Keratinocyte (primary cell): ENCODE measurements at regions not wholly inside any gene's neighbourhood (a gene's known extent, or its start where the extent isn't known, plus 50 kb on each side); places are given as distances from the start of the nearest gene placed in this dataset.

Source experiments
- DNase-seq: peaks from one replicate; pipeline ENCODE4 v3.0.0-alpha.2; 2011; ENCODE audit warnings: low read depth, missing footprints, low spot score
- FAIRE-seq: peaks from 2 replicates; lab custom pipeline; 2011; peaks lifted over from hg19 to GRCh38; lab: Jason Lieb, UNC
- H2AFZ ChIP-seq: 2 replicates; pipeline ENCODE4 v1.6.0; 2012; ENCODE audit warnings: low read length, control low read depth, inconsistent platforms; ENCODE audit not compliant: control insufficient read depth
- H3K27ac ChIP-seq: 2 replicates; pipeline ENCODE4 v1.5.1; 2011; ENCODE audit warnings: low read length; ENCODE audit not compliant: control insufficient read depth, insufficient read depth
- H3K27me3 ChIP-seq: 3 replicates; pipeline ENCODE4 v1.6.0; 2011; ENCODE audit warnings: low read length; ENCODE audit not compliant: control insufficient read depth, insufficient read depth; ENCODE audit errors: extremely low read depth
- H3K36me3 ChIP-seq, 2 experiments: 2 replicates in 1 of 2; 3 replicates in 1 of 2; pipeline ENCODE4 v1.5.1; 2011; ENCODE audit warnings: low read length in 2 of 2, mild to moderate bottlenecking in 1 of 2; ENCODE audit not compliant: control insufficient read depth in 2 of 2, insufficient read depth in 2 of 2; ENCODE audit errors: extremely low read depth in 1 of 2
- H3K4me1 ChIP-seq: 3 replicates; pipeline ENCODE4 v1.5.1; 2011; ENCODE audit warnings: low read length; ENCODE audit not compliant: control insufficient read depth, insufficient read depth; ENCODE audit errors: extremely low read depth
- H3K4me2 ChIP-seq: 3 replicates; pipeline ENCODE4 v1.6.0; 2011; ENCODE audit warnings: low read depth, low read length; ENCODE audit not compliant: control insufficient read depth, insufficient read depth; ENCODE audit errors: extremely low read depth
- H3K4me3 ChIP-seq, 3 experiments: fragments of 200-600 bp in 1 of 3; sonication (generic) in 1 of 3; 2 replicates in 2 of 3; 3 replicates in 1 of 3; pipeline ENCODE4 v1.5.1; 2011 to 2016; ENCODE audit warnings: low read length in 3 of 3, mild to moderate bottlenecking in 3 of 3, control low read depth in 2 of 3, inconsistent platforms in 1 of 3, low read depth in 1 of 3, mixed read lengths in 1 of 3, mixed run types in 1 of 3, moderate library complexity in 1 of 3; ENCODE audit not compliant: control insufficient read depth in 2 of 3, insufficient read depth in 2 of 3; ENCODE audit errors: extremely low read depth in 1 of 3
- H3K79me2 ChIP-seq: 2 replicates; pipeline ENCODE4 v1.6.0; 2012; ENCODE audit warnings: low read length; ENCODE audit not compliant: control insufficient read depth, insufficient read depth
- H3K9ac ChIP-seq: 3 replicates; pipeline ENCODE4 v1.6.0; 2011; ENCODE audit warnings: low read length; ENCODE audit not compliant: control insufficient read depth, insufficient read depth; ENCODE audit errors: extremely low read depth
- H3K9me1 ChIP-seq: 3 replicates; pipeline ENCODE4 v1.6.0; 2011; ENCODE audit warnings: low read length; ENCODE audit not compliant: control insufficient read depth, insufficient read depth; ENCODE audit errors: extremely low read depth
- H3K9me3 ChIP-seq: 2 replicates; pipeline ENCODE4 v1.5.1; 2012; ENCODE audit warnings: low read depth, low read length; ENCODE audit not compliant: control insufficient read depth
- H4K20me1 ChIP-seq: 3 replicates; pipeline ENCODE4 v1.6.0; 2011; ENCODE audit warnings: low read length; ENCODE audit not compliant: control insufficient read depth, insufficient read depth; ENCODE audit errors: extremely low read depth
- CTCF ChIP-seq, 3 experiments: IDR thresholded peaks in 1 of 3; conservative IDR thresholded peaks in 1 of 3; optimal IDR thresholded peaks in 1 of 3; 2 replicates in 2 of 3; 3 replicates in 1 of 3; pipeline versions ENCODE3 to v1.5.1; 2011; ENCODE audit warnings: low read length in 3 of 3, mild to moderate bottlenecking in 3 of 3, moderate library complexity in 2 of 3, control low read depth in 1 of 3, inconsistent platforms in 1 of 3; ENCODE audit not compliant: insufficient read depth in 2 of 3; ENCODE audit errors: extremely low read depth in 1 of 3
- EZH2 ChIP-seq: IDR thresholded peaks from one replicate; pipeline ENCODE4 v1.6.1; 2012; ENCODE audit warnings: inconsistent platforms, mild to moderate bottlenecking, low read length, moderate library complexity
- dilution Hi-C: fragments of 300-500 bp; cut with MboI; formaldehyde crosslinking; loops from one replicate; pipeline ENCODE4 v1.7.0; 2020; ENCODE audit warnings: low sequenced_read_pairs; ENCODE audit not compliant: extremely low pct_ligation_motif_present

GRCh38 chr6:8674126-8674525 lies 238.8 kb upstream of the SLC35B3 start:
- FAIRE-seq, result no peak
- Histone ChIP-seq H2AFZ (no peak overlapping the region), H3K27ac (no peak overlapping the region), H3K36me3 (no peaks in the 10 kb centered on the region), H3K4me2 (no peak overlapping the region), H3K9ac (no peak overlapping the region), H3K27me3 (no peaks in the 10 kb centered on the region), H3K9me3 (no peaks in the 10 kb centered on the region), H3K4me3 (no peak overlapping the region), H3K9me1 (no peaks in the 10 kb centered on the region), H3K4me1 (no peaks in the 10 kb centered on the region), H3K79me2 (no peaks in the 10 kb centered on the region), H4K20me1 (no peaks in the 10 kb centered on the region)
- no peak for DNase-seq
- dilution Hi-C loops, result no loop called here
- no peak for TF ChIP-seq EZH2
- no peak for TF ChIP-seq CTCF (optimal IDR thresholded peaks at IDR 0.05 in 1 of 3, IDR thresholded peaks at IDR 0.05 in 1 of 3, conservative IDR thresholded peaks at IDR 0.05 in 1 of 3; ENCODE audit: extremely low read depth in 1 of 3, insufficient read depth in 2 of 3, low read length in 3 of 3)

GRCh38 chr6:8672882-8673281 lies 237.5 kb upstream of the SLC35B3 start:
- Histone ChIP-seq H3K4me1 (no peaks in the 10 kb centered on the region), H2AFZ (no peak overlapping the region), H3K36me3 (no peaks in the 10 kb centered on the region), H3K4me3 (no peak overlapping the region), H3K79me2 (no peaks in the 10 kb centered on the region), H3K9me3 (no peaks in the 10 kb centered on the region), H3K9me1 (no peaks in the 10 kb centered on the region), H3K27me3 (no peaks in the 10 kb centered on the region), H3K27ac (no peak overlapping the region), H3K4me2 (no peak overlapping the region), H4K20me1 (no peaks in the 10 kb centered on the region), H3K9ac (no peak overlapping the region)
- dilution Hi-C loops, result no loop called here
- TF ChIP-seq EZH2 (no peak), CTCF (optimal IDR thresholded peaks at IDR 0.05 in 1 of 3, IDR thresholded peaks at IDR 0.05 in 1 of 3, conservative IDR thresholded peaks at IDR 0.05 in 1 of 3; ENCODE audit: extremely low read depth in 1 of 3, insufficient read depth in 2 of 3, low read length in 3 of 3) (no peak)
- DNase-seq, result no peak
- no peak for FAIRE-seq
